ENCODE measurements at regions not wholly inside any gene's neighbourhood (a gene's known extent, or its start where the extent isn't known, plus 50 kb on each side); places are given as distances from the start of the nearest gene placed in this dataset.

DNA sequence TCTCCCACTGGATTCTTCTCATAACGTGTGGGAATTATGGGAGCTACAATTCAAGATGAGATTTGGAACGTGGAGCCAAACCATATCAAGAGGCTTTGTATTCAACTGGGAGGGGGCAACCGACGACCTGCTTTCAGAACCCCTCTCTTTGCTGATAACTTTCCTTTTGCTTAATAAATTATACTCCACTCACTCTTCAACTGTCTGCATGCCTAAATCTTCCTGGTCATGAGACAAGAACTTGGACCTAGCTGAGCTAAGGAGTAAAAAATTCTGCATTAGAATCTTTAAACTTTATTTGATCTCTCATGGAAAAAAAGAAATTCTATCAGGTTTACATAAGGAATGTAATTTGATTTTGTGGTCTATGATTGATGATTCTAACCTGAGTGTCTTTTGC is 86.7 kb upstream of the CYYR1 start:
- in situ Hi-C loops (cut with MboI; ENCODE audit: low sequenced_read_pairs) = no loop called here

GRCh38 chr21:26659182-26659581 is 86.1 kb upstream of the CYYR1 start:
- in situ Hi-C loops (cut with MboI; ENCODE audit: low sequenced_read_pairs) = no loop called here

DNA sequence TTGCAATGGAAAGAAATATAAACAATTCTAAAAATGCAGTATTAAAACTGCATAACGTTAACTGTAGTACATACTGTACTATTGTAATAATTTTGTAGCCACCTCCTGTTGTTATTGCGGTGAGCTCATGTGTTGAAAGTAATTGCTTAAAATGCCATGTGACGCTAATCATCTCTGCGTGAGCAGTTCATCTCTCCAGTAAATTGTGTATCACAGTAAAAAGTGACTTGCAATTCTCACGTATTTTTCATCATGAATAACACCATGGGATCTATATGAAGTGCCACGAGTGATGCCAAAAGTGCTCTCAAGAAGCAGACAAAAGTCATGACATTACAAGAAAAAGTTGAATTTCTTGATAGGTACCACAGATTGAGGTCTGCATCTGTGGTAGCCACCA is 82.4 kb upstream of the CYYR1 start:
- in situ Hi-C loops (cut with MboI; ENCODE audit: low sequenced_read_pairs) = no loop called here

DNA sequence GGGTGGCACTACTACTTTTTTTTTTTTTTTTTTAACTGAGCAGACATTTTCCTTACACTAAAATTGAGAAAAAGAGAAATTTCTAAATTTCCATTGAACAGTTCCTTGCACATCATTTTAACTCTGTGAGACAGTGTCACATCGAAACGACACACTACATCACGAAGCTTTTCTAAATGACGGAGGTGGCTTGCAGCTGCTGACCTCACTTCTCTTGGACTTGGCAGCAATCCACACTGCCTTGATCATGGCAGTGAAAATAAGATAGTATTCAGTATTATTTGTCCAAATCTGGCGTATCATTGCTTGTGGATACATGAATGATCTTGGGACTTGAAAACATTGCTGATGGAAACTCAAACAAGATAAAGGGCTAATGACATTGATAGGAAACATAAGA is 80.3 kb upstream of the CYYR1 start:
- in situ Hi-C loops (cut with MboI; ENCODE audit: low sequenced_read_pairs) = no loop called here

DNA sequence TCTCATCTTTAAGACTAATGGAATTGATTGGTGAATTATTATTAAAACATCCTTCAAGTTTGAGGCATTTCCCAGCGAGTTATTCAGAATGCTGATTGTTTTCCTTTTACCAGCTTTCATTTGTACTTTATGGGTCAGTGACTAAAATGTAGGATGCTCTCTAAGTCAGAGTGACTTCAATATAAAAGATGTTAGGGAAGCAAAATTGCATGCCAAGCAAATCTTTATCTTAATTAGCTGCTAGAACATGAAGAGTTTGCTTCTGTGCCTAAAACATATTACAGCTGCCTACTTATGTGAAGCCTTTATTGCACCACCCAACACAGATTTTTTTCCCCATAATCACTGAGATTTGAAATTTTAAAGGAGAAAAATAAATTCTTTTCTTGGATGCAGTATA is 79.8 kb upstream of the CYYR1 start:
- in situ Hi-C loops (cut with MboI; ENCODE audit: low sequenced_read_pairs) = no loop called here

GRCh38 chr21:26641062-26641461 is 68.0 kb upstream of the CYYR1 start:
- in situ Hi-C loops (cut with MboI; ENCODE audit: low sequenced_read_pairs) = no loop called here

- in situ Hi-C loops (cut with MboI; ENCODE audit: low sequenced_read_pairs) = no loop called here
These were observed 64.2 kb upstream of the CYYR1 start for GRCh38 chr21:26637201-26637745.

DNA sequence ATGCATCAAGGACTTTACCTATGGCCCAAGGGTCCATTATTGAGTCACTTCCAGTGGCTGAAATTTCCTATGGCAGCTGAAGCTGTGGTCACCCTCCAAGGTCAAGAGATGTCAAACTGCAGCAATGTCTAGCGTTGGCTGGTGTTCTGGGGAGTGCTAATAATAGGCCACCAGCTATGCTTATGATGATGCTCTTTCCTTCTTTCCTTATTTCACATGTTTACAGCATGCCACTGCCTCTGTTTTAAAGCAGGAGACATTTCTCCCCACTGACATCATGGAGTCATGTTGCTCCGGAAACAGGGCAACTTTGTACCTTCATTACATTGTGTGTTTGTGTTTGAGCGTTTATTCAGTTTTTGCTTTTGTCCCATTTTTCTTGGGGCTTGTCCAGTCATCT is 62.6 kb upstream of the CYYR1 start:
- in situ Hi-C loops (cut with MboI; ENCODE audit: low sequenced_read_pairs) = no loop called here

DNA sequence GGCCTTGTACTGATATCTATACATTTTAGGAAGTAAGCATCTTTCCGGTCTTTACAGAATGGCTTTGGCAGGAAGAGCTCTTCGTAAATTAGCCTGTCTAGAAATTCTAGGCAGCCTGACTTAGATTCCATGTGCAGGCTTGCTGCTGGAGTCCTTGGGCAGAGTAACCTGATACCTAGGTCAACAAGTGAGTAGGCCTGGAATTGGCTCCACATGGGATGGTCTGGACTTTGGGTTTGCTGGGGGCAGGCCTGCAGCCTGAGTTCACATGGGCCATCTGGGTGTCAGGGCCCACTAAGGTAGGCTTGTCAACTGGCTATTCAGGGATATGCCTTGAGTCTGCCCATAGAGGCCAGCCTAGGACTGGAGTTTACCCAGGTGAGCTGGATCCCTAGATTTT is 59.6 kb upstream of the CYYR1 start:
- in situ Hi-C loops (cut with MboI; ENCODE audit: low sequenced_read_pairs) = no loop called here

DNA sequence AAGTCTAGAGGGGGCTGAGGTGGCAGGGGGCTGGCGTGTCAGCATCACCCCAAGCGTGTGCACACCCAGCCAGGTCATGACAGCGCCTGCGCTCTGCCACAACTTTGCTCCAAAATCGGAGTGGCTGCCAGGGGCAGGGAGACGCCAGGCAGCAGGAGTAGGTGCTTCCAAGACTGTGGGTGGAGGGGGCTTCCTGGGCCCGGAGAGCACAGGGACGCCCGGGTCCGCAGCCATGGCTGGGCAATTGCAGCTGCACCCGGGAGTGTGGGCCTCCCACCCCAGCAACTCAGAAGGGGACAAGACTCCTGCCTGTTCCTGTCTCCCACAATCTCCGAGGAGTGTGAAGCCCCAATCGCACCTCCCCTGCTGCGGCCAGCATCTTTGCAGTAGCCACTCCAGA is 53.1 kb upstream of the CYYR1 start:
- in situ Hi-C loops (cut with MboI; ENCODE audit: low sequenced_read_pairs) = no loop called here

DNA sequence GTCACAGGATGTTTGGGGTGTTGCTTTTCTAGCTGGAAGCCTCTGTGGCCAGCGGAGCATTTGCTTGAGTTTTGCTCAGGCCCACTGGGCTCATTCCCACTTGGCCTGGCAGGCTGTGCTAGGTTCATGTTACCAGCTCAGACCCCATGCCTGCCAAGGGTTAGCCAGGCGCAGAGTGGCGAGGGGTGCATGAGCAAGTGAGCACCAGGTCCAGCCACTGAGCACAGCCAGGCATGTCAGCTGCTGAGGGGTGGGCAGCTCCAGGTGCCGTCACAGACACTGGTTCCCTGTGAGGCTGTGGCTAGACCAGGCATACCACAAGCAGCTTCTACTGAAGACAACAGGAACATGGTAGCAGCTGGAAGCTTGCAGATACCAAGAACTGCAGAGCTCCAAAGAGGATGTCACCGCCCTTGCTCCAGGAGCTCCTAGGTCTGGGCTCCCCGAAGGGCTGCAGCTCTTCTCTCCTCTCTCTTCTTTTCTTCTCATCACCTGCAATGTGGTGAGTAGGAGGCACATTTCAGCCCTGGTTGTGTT is 52.0 kb upstream of the CYYR1 start:
- in situ Hi-C loops (cut with MboI; ENCODE audit: low sequenced_read_pairs) = no loop called here

Data from HL-60/S4 (cell line).